GM21786 (cell line): ENCODE measurements at regions not wholly inside any gene's neighbourhood (a gene's known extent, or its start where the extent isn't known, plus 50 kb on each side); places are given as distances from the start of the nearest gene placed in this dataset.
A peak's percentile ranks its signal among the peaks of the same experiment; 100 is the strongest.

ENCODE experiments used
- ATAC-seq: cut with Tn5 transposase; IDR thresholded peaks from one replicate; pipeline ENCODE4 v1.9.1; 2021; ENCODE audit not compliant: unreplicated experiment

- no peak for ATAC-seq
Measured at GRCh38 chr10:57221674-57222073, 860.6 kb upstream of the ZWINT start.

DNA sequence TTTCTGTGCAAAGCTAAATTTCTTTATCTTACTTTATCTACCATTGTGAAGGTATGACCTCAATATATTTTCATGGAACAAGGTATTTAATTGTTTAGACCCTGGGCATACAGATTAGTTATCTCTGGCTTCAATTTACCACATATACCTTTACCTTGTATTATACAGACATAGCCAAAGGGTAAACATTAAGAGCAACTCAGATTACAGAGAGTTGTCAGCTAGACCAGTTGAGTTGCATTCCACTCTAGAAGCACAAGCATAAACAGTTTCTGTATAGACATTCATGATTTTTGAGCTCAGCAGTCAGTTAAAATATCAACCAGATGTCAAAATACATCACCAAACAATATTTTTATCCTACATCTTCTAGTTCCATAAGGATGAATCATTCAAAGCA lies 857.3 kb upstream of the ZWINT start:
- ATAC-seq: no peak

GRCh38 chr10:57202356-57202755 lies 841.3 kb upstream of the ZWINT start:
- no peak for ATAC-seq

DNA sequence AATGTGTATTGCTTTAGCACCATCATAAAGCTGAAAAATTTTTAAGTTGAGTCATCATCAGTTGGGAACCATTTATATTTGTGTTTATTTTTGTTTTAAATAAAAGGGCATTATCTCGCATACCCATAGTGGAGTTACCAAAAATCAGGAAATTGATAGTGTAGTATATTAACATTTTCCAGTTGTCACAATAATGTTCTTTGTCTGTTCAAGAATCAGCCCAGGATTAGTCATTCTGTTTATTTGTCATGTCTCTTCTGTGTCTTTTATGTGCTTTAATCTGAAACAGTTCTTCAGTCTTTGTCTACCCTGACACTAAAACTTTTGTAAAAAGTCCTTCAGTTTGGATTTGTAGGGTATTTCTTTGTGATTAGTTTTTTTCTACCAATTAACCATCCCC lies 827.8 kb upstream of the ZWINT start:
- ATAC-seq: no peak

GRCh38 chr10:57186201-57186600 lies 825.1 kb upstream of the ZWINT start:
- ATAC-seq: no peak

- no peak for ATAC-seq
Measured at GRCh38 chr10:57169597-57169996, 808.5 kb upstream of the ZWINT start.

DNA sequence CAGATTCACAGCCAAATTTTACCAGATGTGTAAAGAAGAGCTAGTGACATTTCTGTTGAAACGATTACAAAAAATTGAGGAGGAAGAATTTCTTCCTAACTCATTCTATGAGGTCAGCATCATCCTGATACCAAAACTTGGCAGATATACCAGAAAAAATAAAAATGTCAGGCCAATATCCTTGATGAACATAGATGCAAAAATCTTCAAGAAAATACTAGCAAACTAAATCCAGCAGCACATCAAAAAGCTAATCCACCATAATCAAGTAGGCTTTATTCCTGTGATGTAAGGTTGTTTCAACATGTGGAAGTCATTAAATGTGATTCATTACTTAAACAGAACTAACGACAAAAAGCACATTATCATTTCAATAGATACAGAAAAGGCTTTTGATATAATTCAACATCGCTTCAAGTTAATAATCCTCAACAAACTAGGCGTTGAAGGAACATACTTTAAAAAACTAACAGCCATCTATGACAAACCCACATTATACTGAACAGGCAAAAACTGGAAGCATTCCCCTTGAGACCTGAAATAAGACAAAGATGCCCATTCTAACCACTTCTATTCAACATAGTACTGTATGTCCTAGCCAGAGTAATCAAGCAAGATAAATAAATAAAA lies 807.7 kb upstream of the ZWINT start:
- no peak for ATAC-seq

GRCh38 chr10:57165671-57166070 lies 804.6 kb upstream of the ZWINT start:
- no peak for ATAC-seq

GRCh38 chr10:57162231-57162630 lies 801.2 kb upstream of the ZWINT start:
- no peak for ATAC-seq

GRCh38 chr10:57161157-57161556 lies 800.1 kb upstream of the ZWINT start:
- no peak for ATAC-seq

DNA sequence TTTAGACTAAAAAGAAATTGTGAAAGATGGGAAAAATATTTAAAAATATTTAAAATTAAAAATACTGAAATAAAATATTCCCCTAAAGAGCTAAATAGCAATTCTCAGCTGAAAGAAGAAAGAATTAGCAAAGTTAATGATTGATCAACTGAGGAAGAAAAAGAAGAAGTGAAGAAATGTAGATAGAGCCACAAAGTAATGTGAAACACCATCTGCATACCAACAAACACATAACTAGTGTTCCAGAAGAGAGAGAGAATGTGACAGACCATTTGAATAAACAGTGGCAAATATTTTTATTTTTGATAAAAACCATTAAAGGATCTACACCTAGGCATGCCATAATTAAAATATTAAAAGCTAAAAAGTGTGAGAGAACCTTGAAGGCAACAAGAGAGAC lies 784.5 kb upstream of the ZWINT start:
- peak; percentile 88 for ATAC-seq

GRCh38 chr10:57142925-57143576 lies 782.0 kb upstream of the ZWINT start:
- peak; percentile 64 for ATAC-seq

GRCh38 chr10:57141708-57142107 lies 780.6 kb upstream of the ZWINT start:
- no peak for ATAC-seq

- ATAC-seq: no peak
Measured at GRCh38 chr10:57119684-57120083, 758.6 kb upstream of the ZWINT start.

DNA sequence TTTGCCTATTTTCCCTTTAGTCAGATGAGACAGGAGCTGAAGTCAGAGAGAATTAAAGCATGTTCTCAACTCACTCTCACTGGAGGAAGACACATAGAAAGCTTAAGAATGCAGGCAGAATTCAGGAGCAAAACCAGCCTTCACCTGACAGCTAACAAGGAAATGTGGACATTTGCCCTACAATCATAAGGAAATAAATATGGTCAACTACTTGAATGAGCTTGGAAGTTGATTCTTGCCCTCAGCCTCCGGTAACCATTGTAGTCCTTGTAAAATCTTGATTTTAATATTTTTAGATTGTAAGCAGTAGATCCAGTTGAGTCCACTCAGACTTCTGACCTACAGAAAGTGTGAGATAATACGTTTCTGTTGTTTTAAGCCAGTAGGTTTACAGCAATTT lies 752.5 kb upstream of the ZWINT start:
- no peak for ATAC-seq

- no peak for ATAC-seq
Measured at GRCh38 chr10:57102236-57102635, 741.2 kb upstream of the ZWINT start.

- ATAC-seq: peak; percentile 79
Measured at GRCh38 chr10:57098146-57098545, 737.1 kb upstream of the ZWINT start.

DNA sequence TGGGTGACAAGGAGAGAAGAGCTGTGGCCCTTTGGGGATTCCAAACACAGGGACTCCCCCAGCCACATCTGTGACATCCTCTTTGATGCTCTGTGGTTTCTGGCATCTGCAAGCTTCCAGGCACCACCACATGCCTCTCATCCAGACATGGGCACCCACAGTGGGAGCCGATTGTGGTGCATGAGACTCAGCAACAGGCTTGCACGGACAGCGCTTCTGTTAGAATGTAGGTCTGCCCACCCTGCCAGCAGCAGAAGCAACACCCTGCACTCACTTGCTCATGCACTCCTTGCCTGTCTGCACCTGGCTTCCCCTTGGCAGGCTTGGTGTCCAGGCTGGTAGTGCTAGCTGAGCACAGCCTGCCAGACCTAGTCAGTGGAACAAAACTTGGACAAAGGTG lies 735.0 kb upstream of the ZWINT start:
- ATAC-seq: no peak

- no peak for ATAC-seq
Measured at GRCh38 chr10:57094965-57095364, 733.9 kb upstream of the ZWINT start.

DNA sequence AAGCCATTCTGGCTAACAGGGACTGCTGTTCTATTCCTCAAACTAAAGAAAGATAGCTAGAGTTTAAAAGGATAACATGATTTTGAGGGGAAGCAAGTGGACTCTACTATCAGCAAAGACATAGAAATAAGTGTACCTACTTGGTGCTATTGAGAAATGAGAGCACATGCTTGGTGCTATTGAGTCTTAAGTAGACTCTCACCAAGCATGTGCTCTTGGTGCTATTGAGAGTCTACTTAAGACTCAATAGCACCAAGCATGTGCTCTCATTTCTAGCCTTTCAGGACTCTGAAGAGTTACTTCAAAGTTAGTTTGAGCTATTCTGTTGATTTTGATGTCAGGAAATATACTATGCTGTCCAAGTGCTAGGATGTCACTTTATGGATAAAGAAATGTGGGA lies 733.0 kb upstream of the ZWINT start:
- ATAC-seq: no peak

GRCh38 chr10:57053530-57053929 lies 692.5 kb upstream of the ZWINT start:
- no peak for ATAC-seq

GRCh38 chr10:57049096-57049495 lies 688.0 kb upstream of the ZWINT start:
- ATAC-seq: no peak

- ATAC-seq: no peak
Measured at GRCh38 chr10:57038531-57038930, 677.5 kb upstream of the ZWINT start.
